Activated CD4-positive, alpha-beta memory T cell treated with anti-CD3 and anti-CD28 coated beads for 36 hours (primary cell): ENCODE measurements at regions not wholly inside any gene's neighbourhood (a gene's known extent, or its start where the extent isn't known, plus 50 kb on each side); places are given as distances from the start of the nearest gene placed in this dataset.

ENCODE experiments used
- CTCF ChIA-PET: fragments of 350-600 bp; sonication (Branson Sonifier 250); formaldehyde crosslinking; loops from one replicate; lab custom pipeline; 2021; ENCODE audit warnings: antibody characterized with exemption, inconsistent platforms; lab: Charles Lee
- POLR2A ChIA-PET: fragments of 350-600 bp; sonication (Branson Sonifier 250); formaldehyde crosslinking; loops from one replicate; lab custom pipeline; 2021; ENCODE audit warnings: antibody characterized with exemption; lab: Charles Lee
- DNase-seq: peaks from one replicate; pipeline ENCODE4 v3.0.0-alpha.2; 2020
- H3K27ac Mint-ChIP-seq: one replicate; pipeline ENCODE4 v1.8.0; 2021; ENCODE audit warnings: mixed read lengths
- H3K27me3 Mint-ChIP-seq: one replicate; pipeline ENCODE4 v1.8.0; 2021; ENCODE audit warnings: mixed read lengths
- H3K36me3 Mint-ChIP-seq: one replicate; pipeline ENCODE4 v1.8.0; 2021; ENCODE audit warnings: mixed read lengths
- H3K4me1 Mint-ChIP-seq: one replicate; pipeline ENCODE4 v1.8.0; 2021; ENCODE audit warnings: low read depth, mixed read lengths
- H3K4me3 Mint-ChIP-seq: one replicate; pipeline ENCODE4 v1.8.0; 2021; ENCODE audit warnings: mild to moderate bottlenecking, mixed read lengths
- H3K9me3 Mint-ChIP-seq: one replicate; pipeline ENCODE4 v1.8.0; 2021; ENCODE audit warnings: mixed read lengths
- intact Hi-C: fragments of 100-400 bp; cut with micrococcal nuclease; formaldehyde crosslinking; loops from one replicate; pipeline ENCODE4 v1.15.1; 2023

GRCh38 chr5:8446179-8446578 lies 577.2 kb downstream of the MTRR start:
- H3K9me3 Mint-ChIP-seq = peaks cover 3% of the 10 kb centered on the region
- POLR2A ChIA-PET = no interaction called here
- no peak overlapping the region for H3K27ac Mint-ChIP-seq
- H3K36me3 Mint-ChIP-seq = no peaks in the 10 kb centered on the region
- no peaks in the 10 kb centered on the region for H3K4me1 Mint-ChIP-seq
- no peaks in the 10 kb centered on the region for H3K27me3 Mint-ChIP-seq
- no peak for DNase-seq
- intact Hi-C loops = no loop called here
- CTCF ChIA-PET = no interaction called here
- H3K4me3 Mint-ChIP-seq = no peak overlapping the region

GRCh38 chr5:8456846-8457186 lies 587.9 kb downstream of the MTRR start:
- no peak for DNase-seq
- Mint-ChIP-seq H3K4me3 (peak overlapping the region; percentile 75), H3K27me3 (no peaks in the 10 kb centered on the region), H3K36me3 (no peaks in the 10 kb centered on the region), H3K4me1 (peaks cover 3% of the 10 kb centered on the region), H3K9me3 (peaks cover 5% of the 10 kb centered on the region), H3K27ac (peak overlapping the region; percentile 56)
- CTCF ChIA-PET = no interaction called here
- intact Hi-C loops = loop anchor here (10.0 kb wide), 1 partner anchor 582 kb away; no protein-coding TSS in a partner anchor
- POLR2A ChIA-PET = no interaction called here

- Mint-ChIP-seq H3K9me3 (peaks cover 5% of the 10 kb centered on the region), H3K4me1 (peaks cover 3% of the 10 kb centered on the region), H3K36me3 (no peaks in the 10 kb centered on the region), H3K4me3 (peak overlapping the region; percentile 75), H3K27me3 (no peaks in the 10 kb centered on the region), H3K27ac (peak overlapping the region; percentile 56)
- CTCF ChIA-PET = no interaction called here
- POLR2A ChIA-PET = no interaction called here
- intact Hi-C loops = loop anchor here (10.0 kb wide), 1 partner anchor 583 kb away; no protein-coding TSS in a partner anchor
- DNase-seq = peak; percentile 83
Measured at GRCh38 chr5:8457187-8458037, 588.5 kb downstream of the MTRR start.

- H3K9me3 Mint-ChIP-seq = peaks cover 5% of the 10 kb centered on the region
- DNase-seq = peak; percentile 15
- H3K4me3 Mint-ChIP-seq = peak overlapping the region; percentile 75
- ChIA-PET POLR2A (no interaction called here), CTCF (no interaction called here)
- H3K27ac Mint-ChIP-seq = no peak overlapping the region
- no peaks in the 10 kb centered on the region for H3K27me3 Mint-ChIP-seq
- peaks cover 3% of the 10 kb centered on the region for H3K4me1 Mint-ChIP-seq
- intact Hi-C loops = loop anchor here (10.0 kb wide), 1 partner anchor 583 kb away; no protein-coding TSS in a partner anchor
- H3K36me3 Mint-ChIP-seq = no peaks in the 10 kb centered on the region
Measured at GRCh38 chr5:8458038-8458383, 589.1 kb downstream of the MTRR start.

GRCh38 chr5:8461543-8461942 lies 592.6 kb downstream of the MTRR start:
- no peaks in the 10 kb centered on the region for H3K27me3 Mint-ChIP-seq
- no peak for DNase-seq
- peaks cover 5% of the 10 kb centered on the region for H3K9me3 Mint-ChIP-seq
- intact Hi-C loops = no loop called here
- H3K36me3 Mint-ChIP-seq = no peaks in the 10 kb centered on the region
- no peak overlapping the region for H3K27ac Mint-ChIP-seq
- H3K4me3 Mint-ChIP-seq = no peak overlapping the region
- POLR2A ChIA-PET = no interaction called here
- peaks cover 3% of the 10 kb centered on the region for H3K4me1 Mint-ChIP-seq
- CTCF ChIA-PET = no interaction called here

- Mint-ChIP-seq H3K9me3 (peaks cover 2% of the 10 kb centered on the region), H3K36me3 (no peaks in the 10 kb centered on the region), H3K27me3 (no peaks in the 10 kb centered on the region), H3K4me1 (peaks cover 3% of the 10 kb centered on the region), H3K27ac (no peak overlapping the region), H3K4me3 (no peak overlapping the region)
- ChIA-PET CTCF (no interaction called here), POLR2A (no interaction called here)
- DNase-seq = no peak
- intact Hi-C loops = no loop called here
Measured at GRCh38 chr5:8462565-8462964, 593.6 kb downstream of the MTRR start.

GRCh38 chr5:8470489-8470888 lies 601.5 kb downstream of the MTRR start:
- Mint-ChIP-seq H3K27me3 (no peaks in the 10 kb centered on the region), H3K36me3 (no peaks in the 10 kb centered on the region), H3K27ac (no peak overlapping the region), H3K4me3 (no peak overlapping the region), H3K4me1 (no peaks in the 10 kb centered on the region), H3K9me3 (peaks cover 17% of the 10 kb centered on the region)
- no peak for DNase-seq
- intact Hi-C loops = no loop called here
- ChIA-PET CTCF (no interaction called here), POLR2A (no interaction called here)

GRCh38 chr5:8471581-8471980 lies 602.6 kb downstream of the MTRR start:
- DNase-seq = no peak
- ChIA-PET POLR2A (no interaction called here), CTCF (no interaction called here)
- Mint-ChIP-seq H3K27ac (no peak overlapping the region), H3K27me3 (no peaks in the 10 kb centered on the region), H3K4me1 (no peaks in the 10 kb centered on the region), H3K4me3 (no peak overlapping the region), H3K36me3 (no peaks in the 10 kb centered on the region), H3K9me3 (peaks cover 21% of the 10 kb centered on the region)
- intact Hi-C loops = no loop called here

- H3K4me3 Mint-ChIP-seq = no peak overlapping the region
- H3K9me3 Mint-ChIP-seq = peaks cover 23% of the 10 kb centered on the region
- POLR2A ChIA-PET = no interaction called here
- CTCF ChIA-PET = no interaction called here
- H3K27me3 Mint-ChIP-seq = no peaks in the 10 kb centered on the region
- no peaks in the 10 kb centered on the region for H3K36me3 Mint-ChIP-seq
- no peak for DNase-seq
- no peaks in the 10 kb centered on the region for H3K4me1 Mint-ChIP-seq
- intact Hi-C loops = no loop called here
- H3K27ac Mint-ChIP-seq = no peak overlapping the region
Measured at GRCh38 chr5:8473016-8473415, 604.1 kb downstream of the MTRR start.

GRCh38 chr5:8473827-8474568 lies 605.0 kb downstream of the MTRR start:
- POLR2A ChIA-PET = no interaction called here
- CTCF ChIA-PET = no interaction called here
- no peak for DNase-seq

GRCh38 chr5:8474569-8474930 lies 605.6 kb downstream of the MTRR start:
- Mint-ChIP-seq H3K9me3 (peaks cover 29% of the 10 kb centered on the region), H3K27me3 (no peaks in the 10 kb centered on the region), H3K4me1 (no peaks in the 10 kb centered on the region), H3K36me3 (no peaks in the 10 kb centered on the region), H3K4me3 (no peak overlapping the region), H3K27ac (no peak overlapping the region)
- intact Hi-C loops = no loop called here
- DNase-seq = no peak
- CTCF ChIA-PET = no interaction called here
- POLR2A ChIA-PET = no interaction called here

More at GRCh38 chr5:8473827-8474568, 605.0 kb downstream of the MTRR start:
- no peaks in the 10 kb centered on the region for H3K27me3 Mint-ChIP-seq
- intact Hi-C loops = no loop called here
- peaks cover 30% of the 10 kb centered on the region for H3K9me3 Mint-ChIP-seq
- no peaks in the 10 kb centered on the region for H3K36me3 Mint-ChIP-seq
- no peaks in the 10 kb centered on the region for H3K4me1 Mint-ChIP-seq
- H3K4me3 Mint-ChIP-seq = no peak overlapping the region
- H3K27ac Mint-ChIP-seq = no peak overlapping the region

GRCh38 chr5:8478326-8478725 lies 609.4 kb downstream of the MTRR start:
- Mint-ChIP-seq H3K27me3 (no peaks in the 10 kb centered on the region), H3K27ac (no peak overlapping the region), H3K4me1 (no peaks in the 10 kb centered on the region), H3K9me3 (peaks cover 15% of the 10 kb centered on the region), H3K36me3 (no peaks in the 10 kb centered on the region), H3K4me3 (no peak overlapping the region)
- DNase-seq = no peak
- ChIA-PET CTCF (no interaction called here), POLR2A (no interaction called here)
- intact Hi-C loops = no loop called here

GRCh38 chr5:8481007-8481406 lies 612.1 kb downstream of the MTRR start:
- Mint-ChIP-seq H3K27me3 (no peaks in the 10 kb centered on the region), H3K4me1 (no peaks in the 10 kb centered on the region), H3K36me3 (no peaks in the 10 kb centered on the region), H3K27ac (no peak overlapping the region), H3K4me3 (no peak overlapping the region), H3K9me3 (peaks cover 11% of the 10 kb centered on the region)
- no peak for DNase-seq
- ChIA-PET CTCF (no interaction called here), POLR2A (no interaction called here)
- intact Hi-C loops = no loop called here
